ENCODE measurements at regions not wholly inside any gene's neighbourhood (a gene's known extent, or its start where the extent isn't known, plus 50 kb on each side); places are given as distances from the start of the nearest gene placed in this dataset.

DNA sequence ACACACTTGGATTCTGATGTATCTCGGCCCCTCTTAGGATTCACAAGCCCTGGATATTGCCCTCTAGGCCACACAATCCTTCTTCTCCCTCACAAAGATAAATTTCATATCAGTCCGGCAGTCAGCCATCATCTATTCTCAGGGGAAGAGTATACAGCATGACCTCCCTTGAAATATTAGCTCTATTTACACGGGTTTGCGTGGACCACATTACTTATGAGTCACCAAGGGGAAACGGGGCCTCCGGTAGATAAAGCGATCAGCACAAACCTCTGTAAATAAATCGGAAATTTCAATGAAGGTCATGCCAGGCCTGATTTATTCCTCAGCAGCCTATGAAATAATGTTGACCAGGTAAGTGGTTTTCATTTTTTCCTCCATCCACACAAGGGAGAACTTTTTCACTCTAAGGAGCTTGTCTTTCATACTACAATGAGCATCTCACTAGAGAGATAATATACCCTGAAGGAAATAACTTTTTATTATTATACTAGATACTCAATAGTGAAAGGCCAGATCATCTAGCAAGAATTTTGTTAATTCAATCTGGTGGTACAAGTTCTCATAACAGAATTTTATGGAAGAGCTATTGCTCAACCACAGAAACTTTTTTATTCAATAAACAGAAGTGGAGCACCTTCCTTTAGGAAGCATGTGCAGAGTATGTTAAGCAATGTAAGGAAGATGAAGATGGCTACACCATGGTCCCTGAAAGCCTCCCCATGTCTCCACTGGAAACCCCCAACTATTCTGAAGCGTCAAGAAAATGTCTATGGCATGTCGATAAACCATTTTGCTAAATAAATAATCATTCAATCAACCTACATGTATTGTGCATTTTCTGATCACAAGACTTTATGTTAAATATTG is 125.2 kb upstream of the PIK3C3 start:
- Histone ChIP-seq H3K9ac (ENCODE audit: low read length in 2 of 2) (no peak overlapping the region), H3K4me1 (ENCODE audit: control insufficient read depth, insufficient read depth, low read length) (no peaks in the 10 kb centered on the region), H3K4me3 (ENCODE audit: low read length in 2 of 2) (no peak overlapping the region), H3K27ac (ENCODE audit: low read length) (no peak overlapping the region), H3K27me3 (ENCODE audit: control insufficient read depth in 1 of 2, insufficient read depth in 2 of 2, low read length in 2 of 2) (no peaks in the 10 kb centered on the region), H3K9me3 (ENCODE audit: control insufficient read depth in 2 of 2, low read length in 2 of 2) (no peaks in the 10 kb centered on the region), H3K36me3 (ENCODE audit: control insufficient read depth in 2 of 2, insufficient read depth in 2 of 2, low read length in 2 of 2) (no peaks in the 10 kb centered on the region)

DNA sequence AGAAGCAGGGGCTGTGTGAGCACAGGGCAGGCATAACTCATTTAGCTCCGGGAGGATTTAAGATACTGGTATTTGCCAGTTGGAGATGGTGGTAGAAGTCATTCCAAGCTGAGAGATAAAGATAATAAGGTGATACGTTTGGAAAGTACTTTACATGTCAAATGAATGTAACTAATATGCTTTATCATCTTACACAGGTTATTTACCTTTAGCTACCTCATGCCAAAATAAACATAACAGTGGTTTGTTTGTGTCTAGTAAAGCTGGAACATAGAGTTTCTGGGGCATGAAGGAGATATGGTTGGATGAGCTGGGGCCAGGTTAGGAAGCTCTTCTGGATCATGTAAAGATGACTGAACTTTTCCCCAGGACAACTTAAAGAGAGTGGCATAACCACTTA is 126.9 kb upstream of the PIK3C3 start:
- Histone ChIP-seq H3K36me3 (ENCODE audit: control insufficient read depth in 2 of 2, insufficient read depth in 2 of 2, low read length in 2 of 2) (no peaks in the 10 kb centered on the region), H3K27me3 (ENCODE audit: control insufficient read depth in 1 of 2, insufficient read depth in 2 of 2, low read length in 2 of 2) (no peaks in the 10 kb centered on the region), H3K4me3 (ENCODE audit: low read length in 2 of 2) (no peak overlapping the region), H3K4me1 (ENCODE audit: control insufficient read depth, insufficient read depth, low read length) (no peaks in the 10 kb centered on the region), H3K27ac (ENCODE audit: low read length) (no peak overlapping the region), H3K9me3 (ENCODE audit: control insufficient read depth in 2 of 2, low read length in 2 of 2) (no peaks in the 10 kb centered on the region), H3K9ac (ENCODE audit: low read length in 2 of 2) (no peak overlapping the region)

DNA sequence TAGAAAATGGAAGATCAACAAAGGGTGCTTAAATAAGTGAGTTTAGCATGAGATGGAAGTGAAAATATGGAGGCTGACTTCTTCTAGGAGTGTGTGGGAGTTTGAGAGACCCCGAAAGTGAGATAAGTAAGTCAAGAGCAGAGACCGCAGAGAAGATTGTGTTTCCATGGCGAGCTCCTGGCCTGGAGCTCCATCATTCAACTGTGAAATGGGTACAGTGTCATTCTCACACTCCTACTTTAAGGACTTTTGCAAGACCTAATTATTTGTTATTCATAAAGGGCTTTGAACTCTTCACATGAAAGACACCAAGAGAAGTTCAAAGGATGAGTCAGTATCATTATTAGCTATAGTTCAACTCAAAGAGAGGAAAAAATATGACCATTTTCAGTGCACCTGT is 134.2 kb upstream of the PIK3C3 start:
- no peaks in the 10 kb centered on the region for H3K4me1 ChIP-seq (ENCODE audit: control insufficient read depth, insufficient read depth, low read length)
- no peak overlapping the region for H3K27ac ChIP-seq (ENCODE audit: low read length)
- H3K9me3 ChIP-seq (ENCODE audit: control insufficient read depth in 2 of 2, low read length in 2 of 2), result no peaks in the 10 kb centered on the region
- H3K4me3 ChIP-seq (ENCODE audit: low read length in 2 of 2), result no peak overlapping the region
- H3K27me3 ChIP-seq (ENCODE audit: control insufficient read depth in 1 of 2, insufficient read depth in 2 of 2, low read length in 2 of 2), result no peaks in the 10 kb centered on the region
- no peak overlapping the region for H3K9ac ChIP-seq (ENCODE audit: low read length in 2 of 2)
- H3K36me3 ChIP-seq (ENCODE audit: control insufficient read depth in 2 of 2, insufficient read depth in 2 of 2, low read length in 2 of 2), result no peaks in the 10 kb centered on the region

DNA sequence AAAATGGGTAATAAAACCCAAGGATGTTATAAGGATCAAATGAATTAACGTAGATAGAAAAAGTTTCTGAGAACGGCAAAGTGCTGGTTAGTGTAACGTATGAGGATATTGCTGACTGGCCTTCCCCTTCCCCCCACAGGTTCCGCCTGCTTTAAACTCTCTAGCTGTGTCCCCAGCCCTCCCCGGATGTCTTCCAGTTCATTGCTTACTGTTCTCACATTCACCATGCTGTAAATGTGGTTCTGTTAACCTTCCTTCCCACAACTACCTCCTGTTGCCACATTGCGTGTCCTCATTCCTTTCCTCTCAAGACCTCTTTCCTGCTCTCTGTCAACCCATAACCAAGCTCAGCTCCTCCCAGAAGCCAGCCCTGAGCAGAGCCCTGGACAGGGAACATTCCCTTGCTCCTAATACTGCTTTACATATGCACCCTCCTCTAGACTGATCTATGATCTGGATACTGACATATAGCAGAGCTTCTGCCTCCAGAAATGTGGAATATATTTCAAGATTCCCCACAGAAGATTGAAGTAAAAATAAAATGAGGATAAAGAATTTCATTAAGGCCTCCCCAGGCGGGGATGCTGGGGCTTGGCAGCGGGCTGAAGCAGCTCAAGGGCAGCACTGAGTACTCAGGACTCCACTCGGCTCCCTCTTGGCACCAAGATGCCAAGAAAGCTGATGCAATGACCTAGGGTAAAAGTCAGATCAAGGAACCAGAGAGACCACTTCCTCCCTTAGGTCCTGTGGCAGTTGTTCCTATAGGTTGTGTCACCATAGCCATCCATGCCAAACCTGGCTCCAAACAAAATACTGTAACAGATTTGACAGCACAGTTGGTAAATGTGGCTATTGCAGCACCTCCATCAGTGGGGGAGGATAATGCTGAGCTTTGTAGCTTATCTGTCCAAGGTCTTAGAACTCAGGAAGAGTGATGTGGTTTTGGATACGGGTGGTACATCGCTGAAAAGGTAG is 136.4 kb upstream of the PIK3C3 start:
- no peaks in the 10 kb centered on the region for H3K36me3 ChIP-seq (ENCODE audit: control insufficient read depth in 2 of 2, insufficient read depth in 2 of 2, low read length in 2 of 2)
- no peaks in the 10 kb centered on the region for H3K9me3 ChIP-seq (ENCODE audit: control insufficient read depth in 2 of 2, low read length in 2 of 2)
- no peaks in the 10 kb centered on the region for H3K4me1 ChIP-seq (ENCODE audit: control insufficient read depth, insufficient read depth, low read length)
- H3K27ac ChIP-seq (ENCODE audit: low read length), result no peak overlapping the region
- no peak overlapping the region for H3K4me3 ChIP-seq (ENCODE audit: low read length in 2 of 2)
- no peak overlapping the region for H3K9ac ChIP-seq (ENCODE audit: low read length in 2 of 2)
- no peaks in the 10 kb centered on the region for H3K27me3 ChIP-seq (ENCODE audit: control insufficient read depth in 1 of 2, insufficient read depth in 2 of 2, low read length in 2 of 2)

GRCh38 chr18:41814651-41815050 is 140.4 kb upstream of the PIK3C3 start:
- no peaks in the 10 kb centered on the region for H3K9me3 ChIP-seq (ENCODE audit: control insufficient read depth in 2 of 2, low read length in 2 of 2)
- H3K27ac ChIP-seq (ENCODE audit: low read length), result no peak overlapping the region
- no peaks in the 10 kb centered on the region for H3K4me1 ChIP-seq (ENCODE audit: control insufficient read depth, insufficient read depth, low read length)
- no peak overlapping the region for H3K4me3 ChIP-seq (ENCODE audit: low read length in 2 of 2)
- no peaks in the 10 kb centered on the region for H3K27me3 ChIP-seq (ENCODE audit: control insufficient read depth in 1 of 2, insufficient read depth in 2 of 2, low read length in 2 of 2)
- H3K36me3 ChIP-seq (ENCODE audit: control insufficient read depth in 2 of 2, insufficient read depth in 2 of 2, low read length in 2 of 2), result no peaks in the 10 kb centered on the region
- H3K9ac ChIP-seq (ENCODE audit: low read length in 2 of 2), result no peak overlapping the region

DNA sequence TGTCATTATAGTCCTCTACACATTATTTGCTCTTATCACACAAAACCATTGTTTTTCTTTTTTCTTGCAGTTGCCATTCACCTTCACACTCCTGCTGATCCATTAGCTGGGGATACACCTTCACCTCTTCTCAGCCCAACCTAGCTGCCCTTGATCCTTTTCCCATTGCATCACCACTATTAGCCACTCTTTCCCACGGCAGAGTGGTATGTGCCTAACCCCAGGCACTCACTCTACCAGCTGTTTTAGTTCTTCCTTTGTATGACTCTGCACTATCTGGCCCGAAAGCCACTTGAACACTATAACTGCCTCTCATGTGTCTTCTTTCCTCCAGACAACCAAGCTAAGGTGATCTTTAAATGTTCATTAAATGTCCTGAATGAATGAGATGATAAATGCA is 145.4 kb upstream of the PIK3C3 start:
- H3K4me1 ChIP-seq (ENCODE audit: control insufficient read depth, insufficient read depth, low read length), result no peaks in the 10 kb centered on the region
- H3K36me3 ChIP-seq (ENCODE audit: control insufficient read depth in 2 of 2, insufficient read depth in 2 of 2, low read length in 2 of 2), result no peaks in the 10 kb centered on the region
- no peak overlapping the region for H3K4me3 ChIP-seq (ENCODE audit: low read length in 2 of 2)
- no peaks in the 10 kb centered on the region for H3K27me3 ChIP-seq (ENCODE audit: control insufficient read depth in 1 of 2, insufficient read depth in 2 of 2, low read length in 2 of 2)
- no peak overlapping the region for H3K27ac ChIP-seq (ENCODE audit: low read length)
- H3K9ac ChIP-seq (ENCODE audit: low read length in 2 of 2), result no peak overlapping the region
- H3K9me3 ChIP-seq (ENCODE audit: control insufficient read depth in 2 of 2, low read length in 2 of 2), result no peaks in the 10 kb centered on the region

DNA sequence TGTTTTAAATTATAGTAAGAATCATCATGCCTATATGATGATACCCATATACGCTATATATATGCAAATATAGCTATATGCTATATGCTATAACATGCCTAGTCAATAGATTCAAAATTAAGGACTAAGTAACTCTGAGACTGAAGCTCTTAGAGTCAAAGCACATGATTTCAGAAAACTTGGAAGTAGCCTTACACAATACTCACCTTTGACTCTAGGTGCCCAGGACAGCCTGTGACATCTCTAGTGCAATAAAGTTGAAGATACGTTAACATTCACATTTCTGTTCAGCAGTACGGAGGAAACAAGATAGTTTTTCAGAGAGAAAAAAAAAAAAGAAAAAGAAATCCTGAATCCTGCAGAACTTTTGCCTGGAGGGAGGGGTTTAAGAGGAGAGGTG is 149.7 kb upstream of the PIK3C3 start:
- Histone ChIP-seq H3K36me3 (ENCODE audit: control insufficient read depth in 2 of 2, insufficient read depth in 2 of 2, low read length in 2 of 2) (no peaks in the 10 kb centered on the region), H3K9me3 (ENCODE audit: control insufficient read depth in 2 of 2, low read length in 2 of 2) (no peaks in the 10 kb centered on the region), H3K4me1 (ENCODE audit: control insufficient read depth, insufficient read depth, low read length) (no peaks in the 10 kb centered on the region), H3K27me3 (ENCODE audit: control insufficient read depth in 1 of 2, insufficient read depth in 2 of 2, low read length in 2 of 2) (no peaks in the 10 kb centered on the region), H3K9ac (ENCODE audit: low read length in 2 of 2) (no peak overlapping the region), H3K4me3 (ENCODE audit: low read length in 2 of 2) (no peak overlapping the region), H3K27ac (ENCODE audit: low read length) (no peak overlapping the region)

GRCh38 chr18:41798879-41799278 is 156.2 kb upstream of the PIK3C3 start:
- no peak overlapping the region for H3K4me3 ChIP-seq (ENCODE audit: low read length in 2 of 2)
- H3K36me3 ChIP-seq (ENCODE audit: control insufficient read depth in 2 of 2, insufficient read depth in 2 of 2, low read length in 2 of 2), result no peaks in the 10 kb centered on the region
- no peaks in the 10 kb centered on the region for H3K4me1 ChIP-seq (ENCODE audit: control insufficient read depth, insufficient read depth, low read length)
- H3K9me3 ChIP-seq (ENCODE audit: control insufficient read depth in 2 of 2, low read length in 2 of 2), result no peaks in the 10 kb centered on the region
- no peaks in the 10 kb centered on the region for H3K27me3 ChIP-seq (ENCODE audit: control insufficient read depth in 1 of 2, insufficient read depth in 2 of 2, low read length in 2 of 2)
- no peak overlapping the region for H3K9ac ChIP-seq (ENCODE audit: low read length in 2 of 2)
- H3K27ac ChIP-seq (ENCODE audit: low read length), result no peak overlapping the region

DNA sequence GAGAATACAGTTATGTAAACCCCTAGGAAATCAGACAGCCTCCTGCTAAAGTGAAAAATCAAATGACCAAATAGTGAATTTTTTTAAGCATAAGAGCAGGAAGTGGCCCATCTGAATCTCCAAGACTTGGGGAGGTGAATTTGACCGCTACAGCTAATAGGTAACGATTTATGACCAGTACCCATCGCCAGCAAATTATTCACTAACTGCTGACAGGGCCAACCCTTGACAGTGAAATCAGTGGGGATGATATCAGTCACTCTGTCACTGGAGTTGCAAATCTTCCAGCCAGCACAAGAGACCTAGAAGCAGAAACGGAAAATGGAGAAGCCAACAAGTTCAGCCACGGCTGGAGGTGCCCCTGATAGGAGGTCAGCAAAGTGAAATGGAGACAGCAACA is 164.3 kb upstream of the PIK3C3 start:
- Histone ChIP-seq H3K27ac (ENCODE audit: low read length) (no peak overlapping the region), H3K9ac (ENCODE audit: low read length in 2 of 2) (no peak overlapping the region), H3K4me3 (ENCODE audit: low read length in 2 of 2) (no peak overlapping the region), H3K4me1 (ENCODE audit: control insufficient read depth, insufficient read depth, low read length) (no peaks in the 10 kb centered on the region), H3K27me3 (ENCODE audit: control insufficient read depth in 1 of 2, insufficient read depth in 2 of 2, low read length in 2 of 2) (no peaks in the 10 kb centered on the region), H3K9me3 (ENCODE audit: control insufficient read depth in 2 of 2, low read length in 2 of 2) (peaks cover 0 to 2% of the 10 kb centered on the region in 2 donors), H3K36me3 (ENCODE audit: control insufficient read depth in 2 of 2, insufficient read depth in 2 of 2, low read length in 2 of 2) (no peaks in the 10 kb centered on the region)

DNA sequence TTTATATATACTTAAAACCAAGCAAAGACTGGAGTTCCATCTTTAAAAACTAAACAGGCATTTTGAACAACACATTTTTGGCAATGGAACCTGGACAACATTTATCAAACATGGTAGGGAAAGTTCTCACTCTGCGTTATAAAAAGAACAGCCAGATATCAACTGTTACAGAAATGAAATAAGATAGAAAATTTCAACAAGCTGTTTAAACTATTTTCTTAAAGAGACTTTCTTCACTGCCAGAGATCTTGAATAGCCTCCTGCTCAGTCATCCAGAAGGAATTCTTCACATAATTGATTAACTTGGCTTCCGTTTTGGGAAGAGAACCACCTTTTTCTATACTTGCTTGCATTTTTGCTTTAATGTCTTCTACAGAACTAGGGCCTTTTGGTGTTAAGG is 166.0 kb upstream of the PIK3C3 start:
- Histone ChIP-seq H3K4me3 (ENCODE audit: low read length in 2 of 2) (no peak overlapping the region), H3K27ac (ENCODE audit: low read length) (no peak overlapping the region), H3K9ac (ENCODE audit: low read length in 2 of 2) (no peak overlapping the region), H3K4me1 (ENCODE audit: control insufficient read depth, insufficient read depth, low read length) (no peaks in the 10 kb centered on the region), H3K9me3 (ENCODE audit: control insufficient read depth in 2 of 2, low read length in 2 of 2) (peaks cover 0 to 2% of the 10 kb centered on the region in 2 donors), H3K27me3 (ENCODE audit: control insufficient read depth in 1 of 2, insufficient read depth in 2 of 2, low read length in 2 of 2) (no peaks in the 10 kb centered on the region), H3K36me3 (ENCODE audit: control insufficient read depth in 2 of 2, insufficient read depth in 2 of 2, low read length in 2 of 2) (no peaks in the 10 kb centered on the region)

Data from stomach smooth muscle (tissue), 2 donors.